ENCODE measurements at regions not wholly inside any gene's neighbourhood (a gene's known extent, or its start where the extent isn't known, plus 50 kb on each side); places are given as distances from the start of the nearest gene placed in this dataset.

DNA sequence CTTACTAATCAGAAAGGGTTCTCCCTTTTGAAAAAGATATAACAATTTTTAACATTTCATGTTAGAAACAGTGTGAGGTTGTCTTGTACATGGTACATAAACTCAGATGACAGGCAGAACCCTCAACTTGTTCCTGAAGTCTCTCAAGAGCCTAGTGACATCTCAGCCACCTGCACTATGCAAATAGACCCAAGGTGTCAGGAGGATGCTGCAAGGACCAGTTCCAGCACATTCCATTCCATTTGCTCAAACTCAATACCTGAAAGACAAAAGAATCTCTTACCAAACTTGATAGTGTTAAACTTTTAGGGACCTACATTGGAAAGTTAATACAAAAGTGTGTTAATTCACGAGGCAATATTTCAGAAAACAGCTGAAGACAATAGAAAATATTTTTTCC is 544.6 kb downstream of the CETN3 start:
- DNase-seq (ENCODE audit: low spot score in 2 of 2): no peak
- Histone ChIP-seq H3K27ac (no peak overlapping the region), H3K9me3 (no peaks in the 10 kb centered on the region), H3K4me3 (no peak overlapping the region), H3K27me3 (no peaks in the 10 kb centered on the region), H3K4me1 (no peaks in the 10 kb centered on the region), H3K36me3 (no peaks in the 10 kb centered on the region)
- TF ChIP-seq POLR2AphosphoS5 (IDR thresholded peaks at IDR 0.05) (no peak), POLR2A (IDR thresholded peaks at IDR 0.05) (no peak)
- TF ChIP-seq, protein P1, sequence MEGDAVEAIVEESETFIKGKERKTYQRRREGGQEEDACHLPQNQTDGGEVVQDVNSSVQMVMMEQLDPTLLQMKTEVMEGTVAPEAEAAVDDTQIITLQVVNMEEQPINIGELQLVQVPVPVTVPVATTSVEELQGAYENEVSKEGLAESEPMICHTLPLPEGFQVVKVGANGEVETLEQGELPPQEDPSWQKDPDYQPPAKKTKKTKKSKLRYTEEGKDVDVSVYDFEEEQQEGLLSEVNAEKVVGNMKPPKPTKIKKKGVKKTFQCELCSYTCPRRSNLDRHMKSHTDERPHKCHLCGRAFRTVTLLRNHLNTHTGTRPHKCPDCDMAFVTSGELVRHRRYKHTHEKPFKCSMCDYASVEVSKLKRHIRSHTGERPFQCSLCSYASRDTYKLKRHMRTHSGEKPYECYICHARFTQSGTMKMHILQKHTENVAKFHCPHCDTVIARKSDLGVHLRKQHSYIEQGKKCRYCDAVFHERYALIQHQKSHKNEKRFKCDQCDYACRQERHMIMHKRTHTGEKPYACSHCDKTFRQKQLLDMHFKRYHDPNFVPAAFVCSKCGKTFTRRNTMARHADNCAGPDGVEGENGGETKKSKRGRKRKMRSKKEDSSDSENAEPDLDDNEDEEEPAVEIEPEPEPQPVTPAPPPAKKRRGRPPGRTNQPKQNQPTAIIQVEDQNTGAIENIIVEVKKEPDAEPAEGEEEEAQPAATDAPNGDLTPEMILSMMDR (IDR thresholded peaks at IDR 0.05): no peak
- intact Hi-C loops (cut with DNase I; ENCODE audit: low total_unique reads): no loop called here

DNA sequence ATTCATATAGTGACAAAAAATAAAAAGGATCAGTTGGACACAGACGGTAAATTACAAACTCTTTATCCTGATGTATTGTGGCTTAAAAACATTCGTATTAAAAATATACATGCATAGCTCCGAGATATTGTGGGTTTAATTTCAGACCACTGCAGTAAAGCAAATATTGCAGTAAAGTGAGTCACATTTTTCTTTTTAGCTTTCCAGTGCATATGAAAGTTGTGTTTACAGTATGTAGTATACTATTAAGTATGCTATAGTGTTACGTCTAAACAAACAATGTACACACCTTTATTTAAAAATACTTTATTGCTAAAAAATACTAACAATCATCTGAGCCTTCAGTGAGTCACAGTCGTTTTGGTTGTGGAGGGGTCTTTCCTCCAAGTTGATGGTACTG is 551.8 kb downstream of the CETN3 start:
- no peaks in the 10 kb centered on the region for H3K27me3 ChIP-seq
- no peak for DNase-seq (ENCODE audit: low spot score in 2 of 2)

DNA sequence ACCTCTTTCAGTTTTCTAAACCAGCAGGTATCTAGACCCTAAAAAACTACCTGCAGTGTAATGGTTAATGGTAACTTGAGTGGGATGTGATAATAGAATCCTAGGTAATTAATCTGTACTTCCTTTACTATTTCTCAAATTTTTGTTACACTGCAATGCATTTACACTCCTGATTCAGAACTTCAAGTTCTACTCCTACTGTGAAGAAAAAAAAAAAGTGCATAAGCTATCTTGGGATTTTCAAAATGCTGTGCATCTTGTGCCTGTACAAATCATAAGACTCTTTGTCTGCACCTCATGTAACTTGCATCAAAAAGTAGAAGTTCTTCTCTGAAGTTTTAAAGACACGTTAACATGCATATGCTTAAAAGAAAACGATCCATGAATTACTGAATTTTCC is 554.1 kb downstream of the CETN3 start:
- DNase-seq (ENCODE audit: low spot score in 2 of 2): no peak
- H3K9me3 ChIP-seq: no peaks in the 10 kb centered on the region
- no peaks in the 10 kb centered on the region for H3K4me1 ChIP-seq
- no peaks in the 10 kb centered on the region for H3K27me3 ChIP-seq
- H3K4me3 ChIP-seq: no peak overlapping the region
- intact Hi-C loops (cut with DNase I; ENCODE audit: low total_unique reads): no loop called here
- TF ChIP-seq POLR2AphosphoS5 (IDR thresholded peaks at IDR 0.05) (no peak), POLR2A (IDR thresholded peaks at IDR 0.05) (no peak)
- TF ChIP-seq, protein P1 (IDR thresholded peaks at IDR 0.05): no peak
- H3K36me3 ChIP-seq: no peaks in the 10 kb centered on the region
- H3K27ac ChIP-seq: no peak overlapping the region

More for the DNA sequence above, 551.8 kb downstream of the CETN3 start:
- no peaks in the 10 kb centered on the region for H3K4me1 ChIP-seq
- no peak overlapping the region for H3K4me3 ChIP-seq
- intact Hi-C loops (cut with DNase I; ENCODE audit: low total_unique reads): no loop called here
- no peaks in the 10 kb centered on the region for H3K36me3 ChIP-seq
- no peak overlapping the region for H3K27ac ChIP-seq
- H3K9me3 ChIP-seq: no peaks in the 10 kb centered on the region
- TF ChIP-seq POLR2AphosphoS5 (IDR thresholded peaks at IDR 0.05) (no peak), POLR2A (IDR thresholded peaks at IDR 0.05) (no peak)
- TF ChIP-seq, protein P1 (IDR thresholded peaks at IDR 0.05): no peak

DNA sequence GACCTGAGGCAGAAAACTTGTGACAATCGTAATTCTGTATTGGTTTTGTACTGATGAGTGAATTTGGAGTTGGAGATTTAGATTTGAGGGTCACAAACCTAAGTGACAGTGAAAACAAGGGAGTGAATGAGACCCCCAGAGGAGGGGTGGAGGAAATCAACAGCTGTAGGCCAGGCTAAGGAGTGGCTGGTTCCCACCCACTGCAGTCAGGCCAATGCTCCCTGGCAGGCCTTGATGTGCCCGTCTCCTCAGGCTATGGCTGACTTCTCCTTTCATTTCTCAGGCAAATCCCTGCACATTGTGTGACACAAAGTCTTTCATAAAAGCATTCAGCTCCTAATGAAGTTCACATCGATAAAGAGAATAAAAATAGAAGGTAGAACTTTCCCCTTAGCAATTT is 557.6 kb downstream of the CETN3 start:
- TF ChIP-seq, protein P1 (IDR thresholded peaks at IDR 0.05): no peak
- TF ChIP-seq POLR2AphosphoS5 (IDR thresholded peaks at IDR 0.05) (no peak), POLR2A (IDR thresholded peaks at IDR 0.05) (no peak)
- H3K27me3 ChIP-seq: no peaks in the 10 kb centered on the region
- no peaks in the 10 kb centered on the region for H3K36me3 ChIP-seq
- H3K4me1 ChIP-seq: no peaks in the 10 kb centered on the region
- intact Hi-C loops (cut with DNase I; ENCODE audit: low total_unique reads): no loop called here
- H3K27ac ChIP-seq: no peak overlapping the region
- no peak overlapping the region for H3K4me3 ChIP-seq
- H3K9me3 ChIP-seq: no peaks in the 10 kb centered on the region
- DNase-seq (ENCODE audit: low spot score in 2 of 2): no peak

DNA sequence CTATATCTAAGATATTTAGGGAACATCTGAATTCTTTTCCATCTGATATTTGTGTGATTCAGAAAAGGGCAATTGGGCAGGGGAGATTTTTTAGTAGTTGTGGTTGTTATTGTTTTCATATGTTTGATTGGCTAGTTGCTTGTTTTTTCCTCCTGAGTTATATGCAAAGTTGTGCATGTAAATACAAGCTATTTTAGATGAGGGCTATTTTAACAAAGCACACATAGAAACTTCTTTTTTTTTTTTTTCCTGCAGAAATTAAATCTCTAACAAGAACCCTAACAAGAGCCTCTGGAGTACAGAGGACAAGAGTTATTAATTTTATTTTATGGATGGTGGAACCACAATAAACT is 559.1 kb downstream of the CETN3 start:
- H3K36me3 ChIP-seq: no peaks in the 10 kb centered on the region
- no peaks in the 10 kb centered on the region for H3K9me3 ChIP-seq
- intact Hi-C loops (cut with DNase I; ENCODE audit: low total_unique reads): no loop called here
- DNase-seq (ENCODE audit: low spot score in 2 of 2): no peak
- no peaks in the 10 kb centered on the region for H3K4me1 ChIP-seq
- H3K4me3 ChIP-seq: no peak overlapping the region
- TF ChIP-seq POLR2AphosphoS5 (IDR thresholded peaks at IDR 0.05): no peak
- TF ChIP-seq, protein P1 (IDR thresholded peaks at IDR 0.05): no peak
- no peak for TF ChIP-seq POLR2A (IDR thresholded peaks at IDR 0.05)
- no peak overlapping the region for H3K27ac ChIP-seq
- no peaks in the 10 kb centered on the region for H3K27me3 ChIP-seq
